Calu3 (cell line): ENCODE measurements at regions not wholly inside any gene's neighbourhood (a gene's known extent, or its start where the extent isn't known, plus 50 kb on each side); places are given as distances from the start of the nearest gene placed in this dataset.

Source experiments
- BruUV-seq: library from RNA; stranded (reverse); fragments of 400-500 nt; replicated peaks from 2 replicates; lab custom pipeline; 2021; lab: Mats Ljungman, UMichigan
- CTCF ChIA-PET: fragments of 300-600 bp; sonication (Branson Sonifier 250); formaldehyde crosslinking; loops from one replicate; lab custom pipeline; 2022; ENCODE audit warnings: antibody characterized with exemption; lab: Charles Lee
- DNase-seq: peaks from one replicate; pipeline ENCODE4 v3.0.0; 2022
- H3K27ac Mint-ChIP-seq: one replicate; pipeline ENCODE4 v1.8.0; 2022; ENCODE audit warnings: mixed read lengths; ENCODE audit not compliant: unreplicated experiment
- H3K27me3 Mint-ChIP-seq: one replicate; pipeline ENCODE4 v1.8.0; 2022; ENCODE audit warnings: mixed read lengths; ENCODE audit not compliant: unreplicated experiment
- H3K36me3 Mint-ChIP-seq: one replicate; pipeline ENCODE4 v1.8.0; 2022; ENCODE audit warnings: mild to moderate bottlenecking, moderate library complexity, mixed read lengths; ENCODE audit not compliant: insufficient read depth, unreplicated experiment
- H3K4me1 Mint-ChIP-seq: one replicate; pipeline ENCODE4 v1.8.0; 2022; ENCODE audit warnings: mild to moderate bottlenecking, low read depth, mixed read lengths; ENCODE audit not compliant: unreplicated experiment
- H3K4me3 Mint-ChIP-seq: one replicate; pipeline ENCODE4 v1.8.0; 2022; ENCODE audit warnings: mild to moderate bottlenecking, low read depth, moderate library complexity, mixed read lengths; ENCODE audit not compliant: unreplicated experiment
- H3K9me3 Mint-ChIP-seq: one replicate; pipeline ENCODE4 v1.8.0; 2022; ENCODE audit warnings: low read depth, mixed read lengths; ENCODE audit not compliant: unreplicated experiment
- intact Hi-C: fragments of 100-400 bp; cut with micrococcal nuclease; formaldehyde crosslinking; loops from one replicate; pipeline ENCODE4 v1.10.0; 2022; ENCODE audit not compliant: unreplicated experiment
- TF ChIP-seq, protein P1 (sequence below): fragments of 200-600 bp; IDR thresholded peaks from one replicate; pipeline ENCODE4 v1.8.0; 2022; ENCODE audit warnings: antibody characterized with exemption; ENCODE audit not compliant: unreplicated experiment

DNA sequence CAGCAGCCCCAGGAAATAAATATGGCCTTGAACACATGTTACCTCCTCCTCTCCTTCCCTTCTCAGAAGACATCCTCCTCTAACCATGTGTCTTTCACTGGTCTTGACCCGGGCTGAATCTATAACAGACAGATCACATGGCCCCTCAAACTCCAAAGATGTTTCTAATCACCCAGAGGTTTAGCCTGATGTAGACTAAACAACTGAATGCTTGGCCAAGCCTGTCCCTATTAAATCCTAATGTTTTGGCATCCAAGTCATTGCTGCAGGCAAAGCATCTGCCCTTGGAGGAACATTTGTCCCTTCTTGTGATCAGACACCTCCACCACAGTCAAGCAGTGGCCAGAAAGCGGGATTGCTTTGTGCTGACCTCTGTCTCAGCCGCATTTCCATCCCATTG, 65.5 kb downstream of the ANKRD60 start:
- no peaks in the 10 kb centered on the region for H3K36me3 Mint-ChIP-seq
- H3K9me3 Mint-ChIP-seq, result peaks cover 4% of the 10 kb centered on the region
- no peaks in the 10 kb centered on the region for H3K4me1 Mint-ChIP-seq
- DNase-seq, result no peak
- no peak overlapping the region for H3K4me3 Mint-ChIP-seq
- intact Hi-C loops, result no loop called here
- H3K27me3 Mint-ChIP-seq, result no peaks in the 10 kb centered on the region
- H3K27ac Mint-ChIP-seq, result no peak overlapping the region
- CTCF ChIA-PET, result interaction anchor here (1.0 kb wide), 1 partner anchor 11 kb away, joined by 4 read pairs; no protein-coding TSS in a partner anchor
- TF ChIP-seq, protein P1, sequence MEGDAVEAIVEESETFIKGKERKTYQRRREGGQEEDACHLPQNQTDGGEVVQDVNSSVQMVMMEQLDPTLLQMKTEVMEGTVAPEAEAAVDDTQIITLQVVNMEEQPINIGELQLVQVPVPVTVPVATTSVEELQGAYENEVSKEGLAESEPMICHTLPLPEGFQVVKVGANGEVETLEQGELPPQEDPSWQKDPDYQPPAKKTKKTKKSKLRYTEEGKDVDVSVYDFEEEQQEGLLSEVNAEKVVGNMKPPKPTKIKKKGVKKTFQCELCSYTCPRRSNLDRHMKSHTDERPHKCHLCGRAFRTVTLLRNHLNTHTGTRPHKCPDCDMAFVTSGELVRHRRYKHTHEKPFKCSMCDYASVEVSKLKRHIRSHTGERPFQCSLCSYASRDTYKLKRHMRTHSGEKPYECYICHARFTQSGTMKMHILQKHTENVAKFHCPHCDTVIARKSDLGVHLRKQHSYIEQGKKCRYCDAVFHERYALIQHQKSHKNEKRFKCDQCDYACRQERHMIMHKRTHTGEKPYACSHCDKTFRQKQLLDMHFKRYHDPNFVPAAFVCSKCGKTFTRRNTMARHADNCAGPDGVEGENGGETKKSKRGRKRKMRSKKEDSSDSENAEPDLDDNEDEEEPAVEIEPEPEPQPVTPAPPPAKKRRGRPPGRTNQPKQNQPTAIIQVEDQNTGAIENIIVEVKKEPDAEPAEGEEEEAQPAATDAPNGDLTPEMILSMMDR, result no peak
- BruUV-seq, result no TSS peak

DNA sequence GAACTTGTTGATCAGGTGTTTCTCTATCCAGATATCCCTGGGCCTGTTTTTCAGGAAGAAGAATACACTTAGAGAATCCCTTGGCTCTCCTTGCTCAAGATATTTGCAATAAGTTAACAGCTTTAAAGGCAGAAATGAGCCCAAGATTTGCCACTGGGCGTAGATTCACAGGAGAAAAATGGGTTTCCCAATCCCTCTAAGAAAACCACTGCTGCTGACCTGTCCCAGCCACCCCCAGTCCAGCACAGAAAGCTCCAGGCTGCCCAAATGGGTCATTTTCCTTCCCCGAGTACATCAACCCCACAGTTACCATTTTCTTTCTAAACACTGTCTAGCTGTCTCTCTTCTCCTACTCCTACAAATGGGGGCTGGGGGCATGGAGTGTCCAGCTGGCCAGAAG, 67.3 kb downstream of the ANKRD60 start:
- Mint-ChIP-seq H3K27me3 (no peaks in the 10 kb centered on the region), H3K36me3 (no peaks in the 10 kb centered on the region), H3K9me3 (peaks cover 4% of the 10 kb centered on the region), H3K4me1 (no peaks in the 10 kb centered on the region), H3K27ac (no peak overlapping the region), H3K4me3 (no peak overlapping the region)
- intact Hi-C loops, result no loop called here
- no TSS peak for BruUV-seq
- DNase-seq, result no peak
- CTCF ChIA-PET, result interaction anchor here (0.6 kb wide), 1 partner anchor 13 kb away, joined by 3 read pairs; no protein-coding TSS in a partner anchor
- TF ChIP-seq, protein P1, result no peak

DNA sequence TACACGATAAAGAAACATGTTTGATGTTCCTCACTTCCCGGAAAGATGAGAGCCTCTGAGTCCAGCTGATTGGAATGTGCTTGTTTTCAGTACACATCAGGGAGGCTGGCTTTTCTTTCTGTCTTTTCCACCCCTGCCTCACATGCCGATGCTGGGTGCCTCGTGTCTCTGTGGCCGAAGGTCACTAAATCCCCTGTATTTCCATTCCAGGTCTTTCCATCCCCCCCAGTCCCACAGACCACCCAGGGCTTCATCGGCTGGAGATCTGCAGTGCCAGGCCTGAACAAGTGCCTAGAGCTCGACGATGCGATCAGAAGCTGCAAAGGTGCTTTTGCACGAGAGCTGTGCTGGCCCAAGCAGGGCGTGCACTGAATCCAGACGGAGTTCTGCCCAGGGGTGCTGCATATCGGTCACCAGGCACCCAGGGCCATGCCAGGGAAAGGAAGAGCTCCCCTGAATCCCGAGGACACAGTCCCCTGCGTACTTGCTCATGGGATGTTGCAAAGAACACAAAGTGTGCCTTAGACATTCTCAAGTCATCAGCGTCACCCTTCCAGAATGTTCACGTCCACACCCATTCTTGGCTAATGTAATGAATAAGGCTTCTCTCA, 67.9 kb downstream of the ANKRD60 start:
- Mint-ChIP-seq H3K27ac (no peak overlapping the region), H3K9me3 (peaks cover 4% of the 10 kb centered on the region), H3K36me3 (no peaks in the 10 kb centered on the region), H3K4me3 (no peak overlapping the region), H3K27me3 (no peaks in the 10 kb centered on the region), H3K4me1 (no peaks in the 10 kb centered on the region)
- TF ChIP-seq, protein P1, result no peak
- BruUV-seq, result no TSS peak
- CTCF ChIA-PET, result interaction anchor here (0.6 to 0.7 kb wide), 2 partner anchors 12 to 1536 kb away, joined by 3 read pairs; no protein-coding TSS in a partner anchor
- DNase-seq, result no peak
- intact Hi-C loops, result no loop called here

DNA sequence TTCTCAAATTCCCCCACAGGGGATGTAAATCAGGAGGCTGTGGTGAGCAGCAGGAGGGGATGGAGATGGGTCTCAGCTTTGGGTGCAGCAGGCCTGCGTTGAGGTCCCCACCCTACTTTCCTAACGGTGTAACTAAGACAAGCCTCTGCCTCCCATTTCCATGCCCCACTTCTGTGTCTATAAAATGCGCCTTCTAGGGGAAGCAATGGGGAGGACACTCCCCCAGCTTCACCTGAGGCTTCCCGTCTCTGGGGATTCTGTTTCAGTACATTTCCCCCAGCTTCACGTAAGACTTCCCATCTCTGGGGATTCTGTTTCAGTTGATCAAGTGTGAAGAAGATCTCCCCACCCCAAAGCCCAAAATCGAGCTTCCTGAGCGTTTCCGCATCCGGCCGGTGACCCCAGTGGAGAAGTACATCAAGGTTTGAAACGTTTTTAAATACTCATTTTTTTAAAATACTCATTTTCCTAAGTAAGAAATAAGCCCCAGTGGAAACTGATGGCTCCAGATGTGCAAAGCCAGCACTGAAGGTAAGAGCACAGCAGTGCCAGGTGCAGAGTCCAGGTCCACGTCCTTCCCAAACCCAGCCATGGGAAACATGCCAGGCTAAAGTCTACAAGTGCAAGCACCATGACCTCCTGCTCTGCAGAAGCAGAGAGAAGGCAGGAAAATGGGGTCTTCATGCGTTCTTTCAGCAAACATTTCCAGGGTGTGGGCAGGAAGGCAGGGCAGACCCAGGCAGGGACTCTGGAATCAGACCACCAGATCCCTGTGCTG, 73.1 kb downstream of the ANKRD60 start:
- CTCF ChIA-PET, result interaction anchor here (1.7 kb wide), 1 partner anchor 15 kb away, joined by 4 read pairs; no protein-coding TSS in a partner anchor
- no peaks in the 10 kb centered on the region for H3K27me3 Mint-ChIP-seq
- TF ChIP-seq, protein P1, result no peak

More for the DNA sequence above, 73.1 kb downstream of the ANKRD60 start:
- Mint-ChIP-seq H3K4me1 (peaks cover 5% of the 10 kb centered on the region), H3K9me3 (no peaks in the 10 kb centered on the region), H3K36me3 (peaks cover 10% of the 10 kb centered on the region), H3K4me3 (no peak overlapping the region), H3K27ac (no peak overlapping the region)
- DNase-seq, result no peak
- no TSS peak for BruUV-seq
- intact Hi-C loops, result no loop called here
